GM19467 (cell line): ENCODE measurements at regions not wholly inside any gene's neighbourhood (a gene's known extent, or its start where the extent isn't known, plus 50 kb on each side); places are given as distances from the start of the nearest gene placed in this dataset.

Experiments
- ATAC-seq: cut with Tn5 transposase; IDR thresholded peaks from one replicate; pipeline ENCODE4 v1.9.1; 2021; ENCODE audit warnings: mild to moderate bottlenecking, moderate library complexity; ENCODE audit not compliant: unreplicated experiment

- ATAC-seq: no peak
These were observed 89.7 kb upstream of the STEAP1B start for GRCh38 chr7:22589641-22590201.

GRCh38 chr7:22588351-22588750, 88.4 kb upstream of the STEAP1B start:
- ATAC-seq: no peak

GRCh38 chr7:22587322-22587721, 87.3 kb upstream of the STEAP1B start:
- ATAC-seq: no peak

- ATAC-seq: no peak
These were observed 86.8 kb upstream of the STEAP1B start for GRCh38 chr7:22586786-22587140.

- ATAC-seq: no peak
These were observed 86.3 kb upstream of the STEAP1B start for GRCh38 chr7:22586101-22586785.

GRCh38 chr7:22584179-22584578, 84.2 kb upstream of the STEAP1B start:
- ATAC-seq: no peak

GRCh38 chr7:22582863-22583622, 83.1 kb upstream of the STEAP1B start:
- ATAC-seq: no peak

- ATAC-seq: no peak
These were observed 81.1 kb upstream of the STEAP1B start for GRCh38 chr7:22581099-22581498.

GRCh38 chr7:22579961-22580360, 80.0 kb upstream of the STEAP1B start:
- no peak for ATAC-seq

GRCh38 chr7:22578007-22578733, 78.2 kb upstream of the STEAP1B start:
- no peak for ATAC-seq

GRCh38 chr7:22577470-22578001, 77.5 kb upstream of the STEAP1B start:
- ATAC-seq: no peak

GRCh38 chr7:22576612-22577469, 76.9 kb upstream of the STEAP1B start:
- no peak for ATAC-seq

- ATAC-seq: no peak
These were observed 74.9 kb upstream of the STEAP1B start for GRCh38 chr7:22574754-22575520.

- ATAC-seq: no peak
These were observed 72.9 kb upstream of the STEAP1B start for GRCh38 chr7:22572937-22573336.

- ATAC-seq: no peak
These were observed 72.3 kb upstream of the STEAP1B start for GRCh38 chr7:22572292-22572691.

- ATAC-seq: no peak
These were observed 71.8 kb upstream of the STEAP1B start for GRCh38 chr7:22571766-22572165.

GRCh38 chr7:22569586-22570321, 69.8 kb upstream of the STEAP1B start:
- no peak for ATAC-seq

- ATAC-seq: no peak
These were observed 66.6 kb upstream of the STEAP1B start for GRCh38 chr7:22566592-22566991.

- no peak for ATAC-seq
These were observed 66.2 kb upstream of the STEAP1B start for GRCh38 chr7:22566176-22566575.
